Ishikawa (cell line): ENCODE measurements at regions not wholly inside any gene's neighbourhood (a gene's known extent, or its start where the extent isn't known, plus 50 kb on each side); places are given as distances from the start of the nearest gene placed in this dataset.

Experiments used
- CEBPB ChIP-seq: IDR thresholded peaks from 2 replicates; pipeline ENCODE4 v1.6.1; 2012
- CREB1 ChIP-seq: IDR thresholded peaks from 2 replicates; pipeline ENCODE4 v1.6.1; 2012; ENCODE audit warnings: low read depth
- EP300 ChIP-seq: IDR thresholded peaks from 2 replicates; pipeline ENCODE4 v1.6.1; 2012; ENCODE audit warnings: borderline replicate concordance
- FOXM1 ChIP-seq: IDR thresholded peaks from 2 replicates; pipeline ENCODE4 v1.6.1; 2012; ENCODE audit warnings: low read depth, borderline replicate concordance
- NFIC ChIP-seq: IDR thresholded peaks from 2 replicates; pipeline ENCODE4 v1.6.1; 2012
- RAD21 ChIP-seq: IDR thresholded peaks from 2 replicates; pipeline ENCODE4 v1.6.1; 2012; ENCODE audit warnings: low read depth
- TAF1 ChIP-seq: IDR thresholded peaks from 2 replicates; pipeline ENCODE4 v1.6.1; 2012; ENCODE audit warnings: low read depth, mild to moderate bottlenecking
- TCF12 ChIP-seq: IDR thresholded peaks from 2 replicates; pipeline ENCODE4 v1.6.1; 2012; ENCODE audit warnings: low read depth
- TEAD4 ChIP-seq: IDR thresholded peaks from 2 replicates; pipeline ENCODE4 v1.6.1; 2012
- YY1 ChIP-seq: IDR thresholded peaks from 2 replicates; pipeline ENCODE4 v1.6.1; 2012; ENCODE audit warnings: low read depth
- TF ChIP-seq, protein P1 (sequence below): IDR thresholded peaks from 2 replicates; pipeline ENCODE4 v1.6.1; 2012; ENCODE audit warnings: low read depth, mild to moderate bottlenecking
- TF ChIP-seq, protein P2 (sequence below): IDR thresholded peaks from 2 replicates; pipeline ENCODE4 v1.6.1; 2012

DNA sequence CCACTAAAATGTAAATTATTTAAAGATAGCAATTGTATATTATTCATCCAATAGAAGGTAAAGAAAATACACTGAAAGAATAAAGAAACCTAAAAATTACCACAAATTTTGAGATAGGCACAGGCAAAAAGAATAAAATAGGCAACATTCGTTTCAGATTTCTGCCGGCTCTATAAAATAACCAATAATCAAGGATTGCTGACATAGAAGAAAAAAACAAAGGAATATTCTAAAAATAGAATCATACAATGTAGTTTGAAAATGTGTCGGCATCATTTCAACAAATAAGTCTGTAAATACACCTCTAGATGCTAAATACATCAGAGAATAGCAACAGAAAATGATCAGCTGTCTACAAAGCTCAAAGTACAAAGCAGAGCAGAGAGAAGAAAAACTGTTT lies 973.3 kb downstream of the EPHA7 start:
- no peak for TF ChIP-seq CREB1
- TF ChIP-seq, protein P1, sequence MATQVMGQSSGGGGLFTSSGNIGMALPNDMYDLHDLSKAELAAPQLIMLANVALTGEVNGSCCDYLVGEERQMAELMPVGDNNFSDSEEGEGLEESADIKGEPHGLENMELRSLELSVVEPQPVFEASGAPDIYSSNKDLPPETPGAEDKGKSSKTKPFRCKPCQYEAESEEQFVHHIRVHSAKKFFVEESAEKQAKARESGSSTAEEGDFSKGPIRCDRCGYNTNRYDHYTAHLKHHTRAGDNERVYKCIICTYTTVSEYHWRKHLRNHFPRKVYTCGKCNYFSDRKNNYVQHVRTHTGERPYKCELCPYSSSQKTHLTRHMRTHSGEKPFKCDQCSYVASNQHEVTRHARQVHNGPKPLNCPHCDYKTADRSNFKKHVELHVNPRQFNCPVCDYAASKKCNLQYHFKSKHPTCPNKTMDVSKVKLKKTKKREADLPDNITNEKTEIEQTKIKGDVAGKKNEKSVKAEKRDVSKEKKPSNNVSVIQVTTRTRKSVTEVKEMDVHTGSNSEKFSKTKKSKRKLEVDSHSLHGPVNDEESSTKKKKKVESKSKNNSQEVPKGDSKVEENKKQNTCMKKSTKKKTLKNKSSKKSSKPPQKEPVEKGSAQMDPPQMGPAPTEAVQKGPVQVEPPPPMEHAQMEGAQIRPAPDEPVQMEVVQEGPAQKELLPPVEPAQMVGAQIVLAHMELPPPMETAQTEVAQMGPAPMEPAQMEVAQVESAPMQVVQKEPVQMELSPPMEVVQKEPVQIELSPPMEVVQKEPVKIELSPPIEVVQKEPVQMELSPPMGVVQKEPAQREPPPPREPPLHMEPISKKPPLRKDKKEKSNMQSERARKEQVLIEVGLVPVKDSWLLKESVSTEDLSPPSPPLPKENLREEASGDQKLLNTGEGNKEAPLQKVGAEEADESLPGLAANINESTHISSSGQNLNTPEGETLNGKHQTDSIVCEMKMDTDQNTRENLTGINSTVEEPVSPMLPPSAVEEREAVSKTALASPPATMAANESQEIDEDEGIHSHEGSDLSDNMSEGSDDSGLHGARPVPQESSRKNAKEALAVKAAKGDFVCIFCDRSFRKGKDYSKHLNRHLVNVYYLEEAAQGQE, result no peak
- no peak for TF ChIP-seq EP300
- TF ChIP-seq NFIC, result no peak
- no peak for TF ChIP-seq FOXM1
- no peak for TF ChIP-seq TAF1
- TF ChIP-seq RAD21, result no peak
- TF ChIP-seq YY1, result no peak
- no peak for TF ChIP-seq TCF12
- TF ChIP-seq CEBPB, result no peak
- TF ChIP-seq, protein P2, sequence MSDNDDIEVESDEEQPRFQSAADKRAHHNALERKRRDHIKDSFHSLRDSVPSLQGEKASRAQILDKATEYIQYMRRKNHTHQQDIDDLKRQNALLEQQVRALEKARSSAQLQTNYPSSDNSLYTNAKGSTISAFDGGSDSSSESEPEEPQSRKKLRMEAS, result no peak
- no peak for TF ChIP-seq TEAD4
